KMS-11 (cell line): ENCODE measurements at regions not wholly inside any gene's neighbourhood (a gene's known extent, or its start where the extent isn't known, plus 50 kb on each side); places are given as distances from the start of the nearest gene placed in this dataset.

Experiments
- H2AFZ ChIP-seq: fragments of 200-600 bp; sonication (generic); 2 replicates; pipeline ENCODE4 v1.6.1; 2016; ENCODE audit warnings: antibody characterized with exemption, mixed run types, low read depth
- H3K27ac ChIP-seq: fragments of 200-600 bp; sonication (generic); 2 replicates; pipeline ENCODE4 v1.6.1; 2016; ENCODE audit warnings: mild to moderate bottlenecking, mixed run types
- H3K27me3 ChIP-seq: fragments of 200-600 bp; sonication (generic); 2 replicates; pipeline ENCODE4 v1.6.1; 2017; ENCODE audit warnings: mild to moderate bottlenecking, low read depth, mixed run types, moderate library complexity; ENCODE audit not compliant: insufficient read depth
- H3K36me3 ChIP-seq: fragments of 200-600 bp; sonication (generic); 2 replicates; pipeline ENCODE4 v1.6.1; 2017; ENCODE audit warnings: mild to moderate bottlenecking, mixed run types; ENCODE audit not compliant: insufficient read depth
- H3K4me1 ChIP-seq: fragments of 200-600 bp; sonication (generic); 2 replicates; pipeline ENCODE4 v1.6.1; 2016; ENCODE audit warnings: mild to moderate bottlenecking, low read depth, mixed run types; ENCODE audit not compliant: poor library complexity, severe bottlenecking
- H3K4me2 ChIP-seq: fragments of 200-600 bp; sonication (generic); 2 replicates; pipeline ENCODE4 v1.7.0; 2016; ENCODE audit warnings: mild to moderate bottlenecking, mixed run types
- H3K4me3 ChIP-seq: fragments of 200-600 bp; sonication (generic); IDR thresholded peaks from 2 replicates; pipeline ENCODE4 v1.6.1; 2017; ENCODE audit warnings: low read depth, low read length, mixed read lengths; ENCODE audit not compliant: insufficient read depth
- H3K79me2 ChIP-seq: fragments of 200-600 bp; sonication (generic); 2 replicates; pipeline ENCODE4 v1.6.1; 2016; ENCODE audit warnings: low read depth, mixed run types; ENCODE audit not compliant: insufficient read depth
- H3K9ac ChIP-seq: fragments of 200-600 bp; sonication (generic); 2 replicates; pipeline ENCODE4 v1.6.1; 2016; ENCODE audit warnings: mild to moderate bottlenecking, mixed run types
- H4K20me1 ChIP-seq: fragments of 200-600 bp; sonication (generic); 2 replicates; pipeline ENCODE4 v1.6.1; 2016; ENCODE audit warnings: mild to moderate bottlenecking, mixed run types; ENCODE audit not compliant: insufficient read depth
- CTCF ChIP-seq: fragments of 200-600 bp; sonication (generic); conservative IDR thresholded peaks from 2 replicates; pipeline ENCODE4 v1.6.1; 2017; ENCODE audit warnings: low read depth, mild to moderate bottlenecking, antibody characterized with exemption, low read length, moderate library complexity, mixed read lengths

GRCh38 chr14:99007795-99008194 lies 264.2 kb downstream of the BCL11B start:
- H3K79me2 ChIP-seq = no peaks in the 10 kb centered on the region
- no peaks in the 10 kb centered on the region for H4K20me1 ChIP-seq
- no peaks in the 10 kb centered on the region for H3K27me3 ChIP-seq
- no peak for TF ChIP-seq CTCF
- H3K36me3 ChIP-seq = no peaks in the 10 kb centered on the region
- H2AFZ ChIP-seq = no peak overlapping the region
- no peak overlapping the region for H3K4me3 ChIP-seq
- no peak overlapping the region for H3K27ac ChIP-seq
- H3K4me2 ChIP-seq = no peak overlapping the region
- no peak overlapping the region for H3K9ac ChIP-seq
- H3K4me1 ChIP-seq = no peaks in the 10 kb centered on the region

DNA sequence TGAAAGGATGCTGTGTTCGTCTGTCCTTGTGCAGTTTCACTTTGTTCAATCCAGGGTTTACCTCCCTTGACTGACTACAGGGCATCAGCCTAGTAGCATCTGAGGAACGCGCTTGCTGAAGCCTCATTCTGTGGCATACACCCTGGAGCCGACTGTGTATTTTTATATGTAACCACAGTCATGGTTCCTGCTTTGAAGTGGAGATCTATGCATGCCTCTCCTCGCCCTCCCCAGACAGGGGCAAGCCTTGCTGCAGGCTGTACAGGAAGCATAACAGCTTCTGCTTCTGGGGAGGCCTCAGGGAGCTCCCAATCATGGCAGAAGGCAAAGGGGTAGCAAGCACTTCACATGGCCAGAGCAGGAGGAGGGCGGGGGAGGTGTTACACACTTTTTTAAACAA lies 262.1 kb downstream of the BCL11B start:
- no peaks in the 10 kb centered on the region for H4K20me1 ChIP-seq
- H3K4me1 ChIP-seq = no peaks in the 10 kb centered on the region
- no peaks in the 10 kb centered on the region for H3K36me3 ChIP-seq
- no peaks in the 10 kb centered on the region for H3K27me3 ChIP-seq
- H3K27ac ChIP-seq = no peak overlapping the region
- no peak overlapping the region for H3K4me2 ChIP-seq
- no peak overlapping the region for H3K4me3 ChIP-seq
- no peak overlapping the region for H2AFZ ChIP-seq
- TF ChIP-seq CTCF = no peak
- no peaks in the 10 kb centered on the region for H3K79me2 ChIP-seq
- no peak overlapping the region for H3K9ac ChIP-seq

GRCh38 chr14:99011385-99011784 lies 260.6 kb downstream of the BCL11B start:
- Histone ChIP-seq H3K4me2 (no peak overlapping the region), H3K9ac (no peak overlapping the region), H3K79me2 (no peaks in the 10 kb centered on the region), H2AFZ (no peak overlapping the region), H4K20me1 (no peaks in the 10 kb centered on the region), H3K27ac (no peak overlapping the region), H3K4me3 (no peak overlapping the region), H3K27me3 (no peaks in the 10 kb centered on the region), H3K4me1 (no peaks in the 10 kb centered on the region), H3K36me3 (no peaks in the 10 kb centered on the region)
- no peak for TF ChIP-seq CTCF

- H3K9ac ChIP-seq = no peak overlapping the region
- H3K36me3 ChIP-seq = no peaks in the 10 kb centered on the region
- H3K79me2 ChIP-seq = no peaks in the 10 kb centered on the region
- no peak overlapping the region for H3K4me2 ChIP-seq
- H3K27ac ChIP-seq = no peak overlapping the region
- H2AFZ ChIP-seq = no peak overlapping the region
- no peaks in the 10 kb centered on the region for H3K27me3 ChIP-seq
- no peaks in the 10 kb centered on the region for H3K4me1 ChIP-seq
- no peak overlapping the region for H3K4me3 ChIP-seq
- H4K20me1 ChIP-seq = no peaks in the 10 kb centered on the region
- no peak for TF ChIP-seq CTCF
Observed at GRCh38 chr14:99012703-99013102, 259.3 kb downstream of the BCL11B start.

- no peaks in the 10 kb centered on the region for H4K20me1 ChIP-seq
- no peak overlapping the region for H3K27ac ChIP-seq
- no peak overlapping the region for H3K4me2 ChIP-seq
- no peaks in the 10 kb centered on the region for H3K27me3 ChIP-seq
- H2AFZ ChIP-seq = no peak overlapping the region
- TF ChIP-seq CTCF = no peak
- H3K79me2 ChIP-seq = no peaks in the 10 kb centered on the region
- no peaks in the 10 kb centered on the region for H3K4me1 ChIP-seq
- H3K9ac ChIP-seq = no peak overlapping the region
- H3K4me3 ChIP-seq = no peak overlapping the region
- no peaks in the 10 kb centered on the region for H3K36me3 ChIP-seq
Observed at GRCh38 chr14:99015833-99016232, 256.2 kb downstream of the BCL11B start.
